NCI-H2227 (cell line): ENCODE measurements at regions not wholly inside any gene's neighbourhood (a gene's known extent, or its start where the extent isn't known, plus 50 kb on each side); places are given as distances from the start of the nearest gene placed in this dataset.
"Not testable (repeated sequence)": the region's sequence is repeated elsewhere in the genome, so short reads cannot be mapped to it uniquely, and the experiment has no call there.

Experiments used
- DNase-seq: peaks from one replicate; lab custom pipeline; 2025; ENCODE audit not compliant: unreplicated experiment; lab: John Stamatoyannopoulos, UW

DNA sequence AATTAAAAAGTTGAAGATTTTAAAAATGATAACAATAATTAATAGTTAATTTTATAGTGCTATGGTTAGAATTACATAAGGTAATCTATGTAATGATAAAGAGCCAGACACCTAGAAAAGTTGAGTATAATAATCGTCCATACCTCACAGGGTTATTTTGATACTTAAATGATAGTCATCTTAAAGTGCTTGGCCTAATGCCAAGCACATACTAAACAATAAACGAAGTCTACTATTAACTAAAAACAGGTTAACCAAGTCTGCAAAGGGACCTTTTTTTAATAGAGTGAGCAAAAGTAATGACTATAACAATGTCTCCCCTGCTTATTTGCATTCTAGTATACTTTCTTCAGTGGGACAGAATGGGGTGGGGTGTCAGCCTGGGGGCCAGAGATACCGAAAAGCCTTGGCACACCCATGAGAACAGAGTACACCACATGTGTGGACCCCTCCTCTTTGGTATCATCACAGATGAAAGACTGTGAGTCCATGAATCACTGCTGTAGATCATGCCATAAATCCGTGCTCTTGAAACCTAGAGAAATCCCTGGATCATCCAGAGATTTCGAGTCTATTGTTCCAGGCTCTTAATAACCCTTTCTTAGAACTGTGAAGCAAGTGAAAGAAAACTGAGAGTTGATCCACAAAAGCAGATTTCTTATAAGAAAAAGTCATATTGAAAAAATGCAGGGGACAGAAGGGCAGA lies 249.5 kb downstream of the PRELID2 start:
- DNase-seq, result no peak

GRCh38 chr5:145579301-145579700 lies 255.8 kb downstream of the PRELID2 start:
- DNase-seq, result no peak

DNA sequence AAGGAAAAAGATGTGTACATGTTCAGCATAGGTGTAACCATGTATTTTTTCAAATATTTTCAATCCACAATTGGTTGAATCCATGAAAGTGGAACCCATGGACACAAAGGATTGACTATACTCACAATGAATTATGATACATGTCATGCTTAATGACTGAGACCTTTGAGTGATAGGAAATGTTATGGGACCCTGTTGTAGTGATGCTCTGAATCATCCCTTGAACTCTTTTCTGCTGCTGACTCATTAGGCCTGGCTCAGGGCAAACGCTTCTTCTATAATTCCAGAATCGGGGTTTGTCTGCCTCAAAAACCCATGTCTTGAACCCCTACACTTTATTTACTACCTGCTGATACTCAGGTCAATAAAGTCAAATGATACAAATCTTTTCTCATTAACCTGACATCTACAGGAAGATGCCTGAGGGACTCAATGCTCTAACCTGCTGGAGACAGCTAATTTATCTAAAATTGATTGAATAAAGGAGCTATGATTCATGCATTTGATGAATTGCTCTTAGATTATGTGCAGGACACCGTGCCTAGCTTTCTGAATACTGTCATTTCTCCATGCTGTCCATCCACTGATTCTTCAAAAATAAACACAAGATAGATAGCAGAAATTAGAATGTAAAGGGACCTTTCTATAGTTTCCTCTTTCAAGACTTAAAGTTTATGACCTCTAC lies 260.1 kb downstream of the PRELID2 start:
- no peak for DNase-seq

DNA sequence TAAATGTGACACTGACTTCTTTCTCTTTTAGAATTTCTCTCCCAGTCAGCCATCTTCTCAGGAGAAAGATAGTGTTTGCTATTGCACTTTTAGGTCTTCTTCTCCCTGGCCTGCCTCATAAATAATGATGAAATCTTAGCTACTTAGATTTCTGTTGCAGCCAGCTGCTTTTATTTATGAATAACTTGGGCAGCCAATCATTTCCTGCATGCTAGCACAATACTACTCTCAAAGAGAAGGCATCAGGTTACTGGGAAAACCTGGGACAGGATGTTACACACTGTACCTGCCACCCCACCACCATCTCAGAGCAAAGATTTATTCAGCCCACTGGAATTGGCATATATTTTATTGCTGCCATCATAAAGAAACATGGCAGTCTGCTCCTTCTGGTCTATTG lies 266.6 kb downstream of the PRELID2 start:
- no peak for DNase-seq

GRCh38 chr5:145562931-145563330 lies 272.2 kb downstream of the PRELID2 start:
- no peak for DNase-seq

- DNase-seq, result no peak
These were observed 276.9 kb downstream of the PRELID2 start for GRCh38 chr5:145558288-145558687.

DNA sequence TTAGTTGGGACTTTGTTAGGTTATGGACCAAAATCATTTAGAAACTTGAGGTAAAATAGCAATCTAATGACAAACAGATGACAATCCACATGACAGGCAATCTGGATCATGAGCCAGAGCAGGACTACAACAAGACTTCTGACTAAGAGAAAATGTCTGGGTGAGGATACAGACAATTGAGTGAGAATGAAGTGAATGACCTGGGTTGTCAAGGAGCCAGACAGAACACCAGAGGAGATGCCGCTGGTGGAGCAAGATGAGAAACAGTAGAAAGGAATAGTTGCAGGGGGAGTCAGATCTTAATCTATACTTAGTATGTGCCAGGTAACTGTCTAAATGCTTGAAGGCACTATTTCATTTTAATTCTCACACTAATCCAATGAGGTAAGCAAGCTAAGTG lies 277.8 kb downstream of the PRELID2 start:
- no peak for DNase-seq

GRCh38 chr5:145554399-145554798 lies 280.7 kb downstream of the PRELID2 start:
- peak; percentile 7 for DNase-seq

GRCh38 chr5:145553177-145553576 lies 282.0 kb downstream of the PRELID2 start:
- no peak for DNase-seq

DNA sequence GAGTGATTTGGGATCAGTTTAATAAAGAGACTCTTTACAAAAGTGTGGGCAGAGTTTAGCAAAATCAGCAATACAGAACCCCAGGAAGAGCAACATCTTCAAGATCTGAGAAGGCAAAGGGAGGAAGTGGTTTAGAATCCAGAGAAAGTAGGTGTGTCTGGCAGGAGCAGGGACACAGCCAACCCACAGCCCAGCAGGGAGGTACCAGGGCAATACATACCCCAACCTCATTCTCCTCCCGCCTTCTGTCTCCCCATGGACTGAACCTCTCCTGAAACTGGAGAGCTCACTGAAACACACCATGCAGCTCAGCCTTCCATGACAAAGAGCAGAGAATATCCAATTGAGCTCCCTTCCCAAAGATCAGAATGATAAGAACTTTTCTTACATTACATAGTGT lies 283.4 kb downstream of the PRELID2 start:
- DNase-seq, result no peak

DNA sequence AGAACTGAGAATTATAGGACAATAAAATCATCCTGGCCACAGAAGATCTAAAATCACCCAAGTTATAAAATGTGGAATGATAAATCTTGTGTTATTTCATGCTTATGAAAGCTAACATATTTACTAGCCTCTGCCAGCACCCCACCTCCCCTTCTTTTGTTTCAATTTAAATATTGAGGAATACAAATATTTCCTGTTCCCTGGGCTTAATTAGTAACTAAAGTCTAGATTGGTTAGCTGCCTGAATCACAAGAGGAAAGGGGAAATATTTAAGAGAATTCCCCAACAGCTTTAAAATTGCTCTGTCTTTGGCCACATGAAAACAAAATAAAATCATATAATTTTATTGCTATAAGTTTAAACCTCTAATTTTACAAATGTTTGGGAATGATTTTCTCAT lies 287.0 kb downstream of the PRELID2 start:
- no peak for DNase-seq

GRCh38 chr5:145544401-145544800 lies 290.7 kb downstream of the PRELID2 start:
- no peak for DNase-seq

GRCh38 chr5:145543968-145544367 lies 291.2 kb downstream of the PRELID2 start:
- no peak for DNase-seq

GRCh38 chr5:145540375-145540774 lies 294.8 kb downstream of the PRELID2 start:
- DNase-seq, result no peak

- no peak for DNase-seq
These were observed 295.9 kb downstream of the PRELID2 start for GRCh38 chr5:145539201-145539600.

DNA sequence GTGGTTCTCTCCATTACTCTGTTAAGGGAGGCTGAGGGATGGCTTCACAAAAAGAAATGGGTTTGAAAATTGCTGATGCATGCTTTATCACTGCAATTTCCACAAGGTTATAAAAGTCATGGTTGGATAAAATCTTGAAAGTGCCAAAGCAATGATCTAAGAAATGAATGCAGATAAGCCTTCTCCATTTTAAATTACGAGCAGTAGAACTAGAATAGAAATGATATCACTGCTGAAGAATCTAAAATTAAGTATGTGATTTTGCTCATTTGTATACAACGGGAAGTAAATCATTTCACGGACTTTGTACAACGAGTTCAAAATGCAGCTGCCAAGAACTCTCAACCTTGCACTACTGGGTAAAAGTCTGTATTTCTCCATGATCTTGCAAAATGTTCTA lies 299.0 kb downstream of the PRELID2 start:
- DNase-seq, result no peak

GRCh38 chr5:145531038-145531734 lies 304.0 kb downstream of the PRELID2 start:
- DNase-seq, result peak; percentile 3

DNA sequence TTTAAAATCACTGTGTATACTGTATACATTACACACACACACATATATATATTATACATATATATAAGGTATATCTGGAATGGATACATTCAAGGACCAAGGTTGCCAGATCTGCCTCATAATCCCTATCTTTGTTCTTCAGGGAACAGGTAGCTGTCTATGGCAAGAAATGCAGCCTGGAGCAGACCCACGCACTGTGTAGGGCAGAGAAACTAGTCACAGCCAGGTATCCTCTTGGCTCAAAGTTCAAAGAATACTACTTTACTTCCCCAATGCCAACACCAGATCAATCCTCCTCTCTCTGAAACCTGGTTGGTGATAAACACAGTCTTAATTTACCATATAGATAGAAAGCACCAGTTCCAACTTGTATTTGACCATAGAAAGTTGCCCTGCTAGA lies 313.6 kb downstream of the PRELID2 start:
- DNase-seq, result no peak

DNA sequence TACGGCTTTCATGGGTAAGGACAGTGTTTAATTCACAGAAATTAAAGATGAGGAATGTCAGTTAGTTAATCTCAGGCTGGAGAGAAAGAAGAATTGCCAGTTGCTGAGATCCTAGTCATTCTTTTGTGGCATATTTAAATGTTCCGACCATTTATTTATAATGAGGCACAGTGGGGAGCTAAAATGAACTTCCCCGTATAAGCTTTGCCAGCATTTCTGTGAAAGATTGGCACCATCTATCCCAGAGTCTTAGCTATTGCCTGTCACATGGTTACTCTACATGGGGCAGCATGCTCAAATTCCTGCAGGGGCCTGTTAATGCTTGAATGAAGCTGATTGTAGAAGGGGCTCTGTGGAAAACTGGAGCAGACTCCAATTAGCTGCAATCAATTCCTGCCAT lies 314.1 kb downstream of the PRELID2 start:
- no peak for DNase-seq

DNA sequence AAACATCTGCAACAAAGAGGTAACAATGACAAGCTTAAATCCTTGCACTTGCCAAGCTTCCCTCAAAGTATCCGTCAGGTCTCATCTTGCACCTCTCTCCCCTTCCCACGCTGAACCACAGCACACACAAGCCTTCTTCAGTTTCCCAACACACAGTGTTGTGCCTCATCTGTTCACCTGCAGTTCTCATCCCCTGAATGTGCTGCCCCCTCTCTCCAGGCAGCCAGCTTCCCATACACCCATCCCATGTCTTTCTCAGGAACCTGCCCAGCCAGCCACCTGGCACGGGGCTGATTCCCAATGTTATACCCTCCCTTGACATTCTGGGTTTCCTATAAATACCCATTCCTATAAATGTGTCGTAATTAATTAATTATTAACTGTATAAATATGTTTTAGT lies 314.8 kb downstream of the PRELID2 start:
- no peak for DNase-seq

GRCh38 chr5:145517588-145517987 lies 317.6 kb downstream of the PRELID2 start:
- not testable (repeated sequence) for DNase-seq

GRCh38 chr5:145511351-145511750 lies 323.8 kb downstream of the PRELID2 start:
- no peak for DNase-seq
